ENCODE measurements at regions not wholly inside any gene's neighbourhood (a gene's known extent, or its start where the extent isn't known, plus 50 kb on each side); places are given as distances from the start of the nearest gene placed in this dataset.

GRCh38 chr15:87207990-87208580, 1048.5 kb downstream of the NTRK3 start:
- no peak for TF ChIP-seq CTCF (conservative IDR thresholded peaks at IDR 0.05; ENCODE audit: low read depth, low read length)
- DNase-seq (ENCODE audit: low read depth): peak; percentile 83

GRCh38 chr15:87207251-87207650, 1049.3 kb downstream of the NTRK3 start:
- TF ChIP-seq CTCF (conservative IDR thresholded peaks at IDR 0.05; ENCODE audit: low read depth, low read length): no peak
- DNase-seq (ENCODE audit: low read depth): no peak
- H3K4me3 ChIP-seq (ENCODE audit: low read length): no peak overlapping the region

More at GRCh38 chr15:87207990-87208580, 1048.5 kb downstream of the NTRK3 start:
- no peak overlapping the region for H3K4me3 ChIP-seq (ENCODE audit: low read length)

GRCh38 chr15:87201986-87202385, 1054.6 kb downstream of the NTRK3 start:
- no peak for DNase-seq (ENCODE audit: low read depth)
- TF ChIP-seq CTCF (conservative IDR thresholded peaks at IDR 0.05; ENCODE audit: low read depth, low read length): no peak

GRCh38 chr15:87200149-87200548, 1056.4 kb downstream of the NTRK3 start:
- no peak for TF ChIP-seq CTCF (conservative IDR thresholded peaks at IDR 0.05; ENCODE audit: low read depth, low read length)
- H3K4me3 ChIP-seq (ENCODE audit: low read length): no peak overlapping the region
- DNase-seq (ENCODE audit: low read depth): no peak

More at GRCh38 chr15:87201986-87202385, 1054.6 kb downstream of the NTRK3 start:
- H3K4me3 ChIP-seq (ENCODE audit: low read length): no peak overlapping the region

- TF ChIP-seq CTCF (conservative IDR thresholded peaks at IDR 0.05; ENCODE audit: low read depth, low read length): no peak
- DNase-seq (ENCODE audit: low read depth): no peak
- H3K4me3 ChIP-seq (ENCODE audit: low read length): no peak overlapping the region
These were observed 1058.6 kb downstream of the NTRK3 start for GRCh38 chr15:87197981-87198380.

- no peak for DNase-seq (ENCODE audit: low read depth)
- H3K4me3 ChIP-seq (ENCODE audit: low read length): no peak overlapping the region
- no peak for TF ChIP-seq CTCF (conservative IDR thresholded peaks at IDR 0.05; ENCODE audit: low read depth, low read length)
These were observed 1060.0 kb downstream of the NTRK3 start for GRCh38 chr15:87196498-87196897.

- no peak for TF ChIP-seq CTCF (conservative IDR thresholded peaks at IDR 0.05; ENCODE audit: low read depth, low read length)
- no peak for DNase-seq (ENCODE audit: low read depth)
- no peak overlapping the region for H3K4me3 ChIP-seq (ENCODE audit: low read length)
These were observed 1063.1 kb downstream of the NTRK3 start for GRCh38 chr15:87193481-87193880.
